Fibroblast of skin of right quadriceps (primary cell): ENCODE measurements at regions not wholly inside any gene's neighbourhood (a gene's known extent, or its start where the extent isn't known, plus 50 kb on each side); places are given as distances from the start of the nearest gene placed in this dataset.

Experiments used
- DNase-seq: peaks from one replicate; pipeline ENCODE4 v3.0.0-alpha.2; 2013

DNA sequence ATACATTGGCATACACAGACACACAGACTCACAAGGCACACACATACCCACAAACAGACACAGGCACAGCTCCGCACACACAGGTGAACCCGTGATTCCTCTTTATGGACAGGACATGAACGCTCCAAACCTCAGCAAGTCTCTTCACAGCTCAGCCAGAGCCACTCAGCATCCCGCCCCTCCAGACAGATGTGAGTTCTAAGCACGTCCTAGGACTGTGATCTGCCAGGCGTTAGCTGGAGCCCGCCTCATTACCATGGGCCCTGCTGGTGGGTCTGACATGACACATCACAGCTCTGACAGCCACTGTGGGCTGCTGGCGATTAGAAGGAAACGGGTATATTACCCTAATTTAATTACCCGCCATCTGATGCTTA, 176.7 kb upstream of the PPP2R2D start:
- no peak for DNase-seq

DNA sequence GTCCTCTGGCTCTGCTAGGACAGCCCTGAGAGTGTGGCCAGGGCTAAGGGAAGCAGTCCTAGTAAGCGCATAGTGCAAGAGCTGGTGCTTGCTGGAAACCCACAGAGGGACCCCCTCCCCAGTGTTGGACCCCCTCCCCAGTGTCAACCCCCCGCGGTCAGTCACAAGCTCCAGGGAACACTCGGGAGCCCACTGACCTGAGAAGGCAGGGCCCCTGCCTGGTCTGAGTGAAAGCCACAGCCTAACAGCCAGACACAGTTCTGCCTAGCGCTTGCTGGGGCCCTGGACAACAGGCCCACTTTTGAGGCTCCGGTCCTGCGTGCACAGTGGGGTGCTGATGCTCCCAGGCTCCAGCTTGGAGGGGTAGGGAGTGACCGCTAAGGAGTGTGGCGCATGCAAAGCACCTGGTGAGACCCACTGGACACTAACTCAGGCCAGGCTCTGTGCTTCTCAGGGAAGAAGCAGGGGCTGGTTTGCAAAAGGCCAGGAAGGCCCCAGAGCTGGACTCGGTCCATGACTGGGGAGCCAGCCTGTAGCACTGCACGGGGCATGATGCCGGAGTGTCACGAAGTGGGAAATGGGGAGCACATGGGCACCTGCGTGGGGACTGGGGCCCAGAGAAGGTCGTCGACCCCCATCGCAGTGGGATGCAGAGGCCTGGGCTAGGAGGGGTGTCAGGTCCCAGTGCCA, 175.8 kb upstream of the PPP2R2D start:
- DNase-seq: no peak

DNA sequence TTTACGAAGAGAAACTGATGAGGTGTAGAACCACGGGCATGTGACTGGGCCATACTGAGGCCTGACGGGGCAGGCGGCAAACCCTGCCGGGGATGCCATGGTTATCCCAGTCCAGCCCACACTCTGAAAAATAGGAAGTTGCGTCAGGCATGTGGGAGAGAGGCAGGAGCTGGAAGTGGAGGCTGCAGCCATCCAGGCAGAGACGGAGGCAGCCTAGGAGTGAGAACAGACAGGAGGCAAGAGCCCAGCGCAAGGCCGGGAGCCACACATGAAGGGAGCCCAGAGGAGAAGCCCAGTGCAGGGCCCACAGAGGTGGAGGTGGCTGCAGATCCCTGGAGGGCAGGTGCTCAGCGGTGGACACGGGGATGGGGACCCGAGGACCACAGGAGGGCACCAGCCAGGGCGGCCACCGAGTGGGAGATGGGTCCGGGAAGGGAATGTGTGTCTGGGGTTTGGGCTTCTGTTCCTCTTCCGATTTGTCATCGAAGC, 175.2 kb upstream of the PPP2R2D start:
- DNase-seq: no peak

DNA sequence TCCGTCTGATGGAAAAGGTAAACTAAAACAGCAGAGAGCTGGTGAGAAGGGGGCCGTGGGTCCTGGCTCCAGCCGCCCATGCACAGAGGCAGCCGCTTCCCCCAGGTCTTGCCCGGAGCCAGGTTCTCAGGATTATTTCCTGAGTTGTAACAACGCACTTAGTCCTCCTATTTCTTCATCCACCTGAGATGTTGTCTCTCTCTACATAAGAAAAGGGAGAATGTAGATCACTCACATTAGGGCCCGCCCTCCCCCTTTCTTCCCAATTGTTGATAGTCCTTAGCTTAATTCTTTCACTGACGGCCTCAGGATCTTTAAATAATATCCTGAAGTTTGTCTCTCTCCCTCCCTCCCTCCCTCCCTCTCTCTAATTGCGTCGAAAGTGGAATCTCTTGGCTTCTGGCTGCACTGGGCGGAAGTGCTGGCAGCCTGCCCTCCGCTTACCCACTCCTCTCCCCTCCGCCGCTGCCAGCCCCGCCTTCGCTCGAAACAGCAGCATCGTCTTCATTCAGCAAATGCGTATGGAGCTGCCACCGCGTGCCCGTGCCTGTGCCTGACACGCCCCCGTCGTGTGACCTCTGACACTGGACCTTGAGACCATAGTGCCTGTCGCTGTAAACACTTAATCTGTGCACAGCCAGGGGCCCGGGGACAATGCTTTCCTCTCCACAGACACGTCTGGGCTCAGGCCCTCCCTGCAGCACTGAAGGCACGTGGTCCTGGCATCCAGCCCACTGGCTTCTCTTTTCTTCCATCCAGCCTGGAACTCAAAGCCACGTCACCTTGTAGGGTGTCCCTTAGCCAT, 174.5 kb upstream of the PPP2R2D start:
- DNase-seq: no peak

DNA sequence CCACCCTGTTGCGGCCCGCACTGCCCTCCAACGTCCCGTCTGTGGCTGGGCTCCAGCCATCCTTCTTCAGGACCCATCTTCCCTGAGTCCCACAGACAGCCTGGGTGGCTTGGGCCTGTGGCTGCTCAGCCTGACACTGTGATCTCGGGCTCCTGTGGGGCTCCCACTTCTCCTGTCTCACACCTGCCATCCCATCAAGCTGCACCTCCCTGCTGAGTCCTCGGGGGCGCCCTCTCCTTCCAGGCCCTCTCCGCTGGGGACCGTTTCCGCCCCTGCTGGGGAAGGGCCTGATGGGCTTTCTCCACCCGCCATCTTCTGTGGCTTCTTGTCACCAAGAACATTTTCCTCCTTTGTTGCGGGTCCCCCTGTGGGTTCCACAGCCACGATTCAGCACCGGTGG, 173.8 kb upstream of the PPP2R2D start:
- no peak for DNase-seq

DNA sequence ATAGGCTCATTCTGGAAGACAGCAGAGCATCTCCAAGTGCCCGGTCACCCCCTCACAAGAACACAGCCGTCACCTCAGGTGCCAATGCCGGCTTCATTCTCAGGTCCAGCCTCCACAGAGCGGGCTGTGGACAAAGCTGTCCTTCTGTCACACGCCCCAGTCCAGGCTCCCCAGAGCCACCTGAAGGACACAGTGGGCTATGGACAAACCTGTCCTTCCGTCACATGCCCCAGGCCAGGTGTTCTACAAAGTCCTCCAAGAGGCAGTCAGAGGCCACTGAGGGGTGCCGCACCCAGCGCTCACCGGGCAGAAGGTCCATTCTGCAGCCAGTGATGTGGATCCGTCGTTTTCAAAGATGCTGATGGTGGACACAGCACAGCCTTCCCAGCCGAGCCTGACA, 173.2 kb upstream of the PPP2R2D start:
- DNase-seq: no peak

DNA sequence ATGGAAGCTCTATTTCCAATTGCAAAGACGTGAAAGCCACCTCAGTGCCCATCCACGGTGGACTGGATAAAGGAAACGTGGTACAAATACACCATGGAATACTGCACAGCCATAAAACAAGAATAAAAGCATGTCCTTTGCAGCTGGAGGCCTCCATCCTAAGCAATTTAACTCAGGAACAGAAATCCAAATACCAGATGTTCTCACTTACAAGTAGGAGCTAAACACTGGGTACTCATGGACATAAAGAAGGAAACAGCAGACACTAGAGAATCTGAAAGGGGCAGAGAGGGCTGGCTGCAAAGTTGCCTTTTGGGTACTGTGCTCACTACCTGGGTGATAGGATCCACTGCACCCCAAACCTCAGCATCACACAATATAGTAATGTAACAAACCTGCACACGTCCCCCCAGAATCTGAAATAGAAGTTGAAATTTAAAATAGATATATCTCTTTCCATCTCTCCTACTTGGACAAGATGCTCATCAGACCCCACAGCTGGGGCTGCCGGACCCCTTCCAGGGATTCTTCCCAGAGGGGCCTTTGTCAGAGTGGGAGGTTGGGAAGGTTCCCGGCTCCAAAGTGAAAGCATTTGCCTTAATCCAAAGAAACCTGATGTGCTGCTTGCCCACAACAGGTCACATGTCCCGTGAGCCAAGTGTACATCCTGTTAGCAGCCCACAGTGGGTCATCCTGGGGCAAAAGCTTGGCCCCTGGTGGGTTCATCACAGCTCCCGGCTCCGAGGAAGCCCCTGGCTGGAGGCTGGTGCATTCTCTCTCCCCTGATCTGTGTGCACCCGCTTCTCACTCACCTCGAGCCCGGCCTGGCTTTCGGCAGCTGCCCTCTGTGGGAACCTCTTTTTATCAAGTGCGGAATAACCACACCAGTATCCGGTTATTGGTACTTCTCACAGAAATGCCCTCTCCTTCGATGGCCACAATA, 172.3 kb upstream of the PPP2R2D start:
- no peak for DNase-seq

DNA sequence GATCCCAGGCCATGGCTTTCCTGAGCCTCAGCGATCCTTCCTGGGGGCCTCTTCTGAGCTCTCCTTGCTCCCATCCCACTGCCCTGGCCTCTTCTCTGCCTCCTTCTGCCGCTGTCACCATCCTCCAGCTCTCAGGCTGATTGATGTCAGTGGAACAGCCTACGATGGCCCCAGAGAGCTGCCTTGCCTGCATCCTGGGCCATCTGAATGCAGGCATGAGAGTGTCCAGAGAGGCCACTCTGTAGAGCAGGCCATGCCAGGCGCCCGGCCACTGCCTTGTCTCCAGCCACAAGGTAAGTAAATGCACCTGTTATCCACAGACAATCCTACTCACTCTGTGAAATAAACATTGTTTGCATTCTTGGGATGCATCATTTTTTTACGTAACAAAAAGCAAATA, 171.4 kb upstream of the PPP2R2D start:
- no peak for DNase-seq

DNA sequence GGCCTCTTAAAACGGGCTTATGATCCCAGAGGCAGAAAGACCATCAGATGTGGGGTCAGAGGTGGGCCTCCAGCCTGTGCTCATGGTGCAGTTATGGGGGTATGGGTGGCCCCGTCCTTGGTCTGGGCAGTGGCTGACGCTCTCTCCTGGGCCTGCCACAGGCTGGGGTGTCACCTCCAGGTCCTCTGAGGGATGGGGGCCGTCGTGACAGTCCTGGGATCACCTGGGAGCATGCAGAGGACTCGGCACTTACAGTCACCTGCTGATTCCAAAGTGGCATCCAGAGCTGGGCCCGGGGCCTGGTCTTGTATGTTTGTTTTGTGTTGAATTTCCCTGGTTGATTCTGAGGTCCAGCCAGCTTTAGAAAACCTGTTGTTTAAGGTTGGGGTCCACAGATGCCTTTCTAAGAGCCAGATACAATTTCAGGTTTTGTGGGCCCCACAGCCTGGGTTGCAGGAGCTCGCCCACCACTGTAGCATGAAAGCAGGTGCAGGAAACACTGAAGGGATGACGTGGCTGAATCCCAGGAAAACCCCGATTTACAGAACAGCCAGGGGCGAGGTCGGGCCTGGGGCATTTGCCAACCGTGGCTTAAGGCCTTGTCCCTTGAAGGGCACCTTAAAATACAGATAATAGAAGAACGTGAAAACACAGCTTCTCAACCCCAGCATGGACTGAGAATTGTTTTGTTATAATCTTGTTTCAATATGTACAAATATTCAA, 170.7 kb upstream of the PPP2R2D start:
- DNase-seq: no peak

DNA sequence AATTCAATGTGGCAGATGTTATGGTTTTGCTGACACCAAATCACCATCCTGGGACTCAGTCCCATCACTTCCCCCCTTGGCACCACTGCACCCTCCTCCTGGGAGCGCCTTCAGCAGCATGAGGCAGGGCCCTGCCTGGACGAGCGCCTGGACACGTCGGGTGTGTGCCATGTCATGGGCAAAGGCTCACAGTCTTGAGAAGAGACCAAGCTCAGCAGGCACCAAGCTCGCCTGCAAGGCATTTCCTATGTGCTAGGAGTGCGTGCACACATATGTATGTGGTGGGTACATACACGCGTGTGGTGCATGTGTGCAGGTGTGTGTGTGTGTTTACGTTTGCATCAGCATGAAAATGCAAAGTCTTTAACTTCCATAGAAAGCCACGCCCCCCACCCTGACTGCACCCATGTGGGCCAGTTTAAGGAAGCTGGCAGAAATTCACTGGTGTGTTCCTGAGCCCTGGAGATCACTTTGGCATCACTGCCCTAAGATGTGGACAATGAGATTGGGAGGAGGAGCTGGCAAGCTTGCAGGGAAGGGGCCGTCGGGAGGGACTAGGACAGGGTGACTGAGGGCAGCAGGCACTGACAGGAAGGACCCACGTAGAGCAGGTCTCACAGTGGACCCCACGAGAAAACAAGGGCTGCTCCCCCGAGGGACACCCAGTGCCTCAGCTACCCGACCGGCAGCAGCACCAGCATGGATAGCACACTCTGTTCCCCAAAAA, 169.9 kb upstream of the PPP2R2D start:
- DNase-seq: no peak

DNA sequence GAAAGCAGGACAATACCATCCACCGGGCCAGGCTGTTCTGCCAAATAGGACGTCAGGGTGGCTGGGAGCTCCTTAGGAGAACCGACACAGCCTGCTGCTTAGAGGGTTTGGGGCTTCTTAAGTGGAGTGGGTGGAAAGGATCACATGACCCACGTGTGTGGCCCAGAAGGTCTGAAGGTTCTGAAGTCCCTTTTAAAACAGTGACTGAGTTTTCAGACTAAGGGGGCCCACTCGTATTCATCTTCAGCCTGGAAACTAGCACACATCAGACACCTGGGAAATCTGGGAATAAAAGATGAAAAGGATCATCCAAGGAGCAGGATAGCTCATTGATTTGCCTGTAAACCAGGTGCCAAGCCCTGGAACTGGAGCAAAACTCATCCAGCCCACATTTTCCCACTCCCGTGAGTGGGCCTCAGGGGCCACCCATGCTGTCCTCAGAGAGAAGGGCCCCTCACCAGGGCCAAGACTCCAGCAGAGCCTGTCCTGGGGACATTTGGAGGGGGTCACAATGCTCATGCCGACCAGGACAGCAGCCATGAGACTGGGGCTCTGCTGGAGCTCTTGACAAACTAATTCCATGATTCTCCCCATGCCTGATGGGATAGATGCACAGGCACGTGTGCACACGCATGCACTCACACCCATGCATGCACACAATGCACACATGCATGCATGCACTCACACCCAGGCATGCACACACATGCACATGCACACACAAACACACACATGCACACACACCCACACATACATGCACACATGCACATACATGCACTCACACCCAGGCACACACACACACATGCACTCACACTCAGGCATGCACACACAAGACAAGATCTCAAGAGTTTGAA, 168.8 kb upstream of the PPP2R2D start:
- DNase-seq: no peak

DNA sequence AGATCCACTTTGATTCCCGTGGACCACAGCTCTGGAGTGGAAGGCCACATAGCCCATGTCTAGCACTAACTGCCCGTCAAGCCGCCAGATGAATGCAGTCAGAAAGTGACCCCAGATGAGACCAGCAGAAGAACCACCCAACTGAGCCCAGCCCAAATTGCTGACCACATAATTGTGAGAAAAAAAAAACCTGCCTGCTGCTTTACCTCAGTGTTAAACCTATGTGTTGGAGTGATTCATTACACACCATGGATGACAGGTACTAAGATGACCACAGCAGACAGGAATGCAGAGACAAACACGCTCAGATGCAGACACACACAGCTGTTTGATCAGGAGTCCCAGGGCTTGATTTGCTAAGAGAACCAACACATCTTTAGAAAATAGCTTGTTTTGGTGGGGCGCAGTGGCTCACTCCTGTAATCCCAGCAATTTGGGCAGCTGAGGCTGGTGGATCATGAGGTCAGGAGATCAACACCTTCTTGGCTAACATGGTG, 168.1 kb upstream of the PPP2R2D start:
- DNase-seq: no peak

DNA sequence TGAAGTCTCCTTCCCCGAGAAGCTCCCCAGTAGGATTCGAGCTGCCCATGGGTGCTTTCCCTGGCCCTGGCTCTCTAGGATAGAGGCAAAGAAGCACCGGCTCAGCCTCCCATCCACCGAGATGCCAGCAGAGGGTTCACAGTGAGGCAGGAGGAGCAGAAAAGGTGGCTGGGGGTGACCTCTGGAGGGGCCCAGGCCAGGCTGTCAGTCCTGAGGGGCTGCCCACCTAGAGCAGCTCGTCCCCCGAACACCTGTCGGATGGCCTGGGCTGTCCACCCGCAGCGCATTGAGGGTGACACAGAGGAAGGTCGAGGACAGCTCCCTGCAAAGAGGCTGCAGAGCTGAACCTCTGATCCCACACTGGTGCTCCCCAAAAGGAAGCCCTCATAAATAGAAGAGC, 167.2 kb upstream of the PPP2R2D start:
- DNase-seq: no peak

DNA sequence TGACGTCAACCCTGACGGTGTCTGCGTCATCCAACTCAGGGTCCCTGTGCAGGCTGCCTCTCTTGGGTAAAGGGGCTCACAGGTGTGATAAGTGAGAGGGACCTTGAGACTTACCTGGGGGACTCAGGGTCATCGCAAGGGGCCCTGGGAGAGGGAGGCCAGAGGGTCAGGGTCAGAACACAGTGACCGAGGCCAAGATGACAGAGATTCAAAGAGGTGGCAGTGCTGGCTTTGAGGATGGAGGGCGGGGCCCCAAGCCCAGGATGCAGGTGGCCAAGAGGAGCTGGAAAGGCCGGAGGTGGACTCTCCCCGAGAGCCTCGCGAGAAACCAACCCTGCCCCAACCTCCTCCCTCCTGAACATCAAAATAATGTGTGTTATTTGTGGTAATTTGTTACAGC, 165.2 kb upstream of the PPP2R2D start:
- no peak for DNase-seq

DNA sequence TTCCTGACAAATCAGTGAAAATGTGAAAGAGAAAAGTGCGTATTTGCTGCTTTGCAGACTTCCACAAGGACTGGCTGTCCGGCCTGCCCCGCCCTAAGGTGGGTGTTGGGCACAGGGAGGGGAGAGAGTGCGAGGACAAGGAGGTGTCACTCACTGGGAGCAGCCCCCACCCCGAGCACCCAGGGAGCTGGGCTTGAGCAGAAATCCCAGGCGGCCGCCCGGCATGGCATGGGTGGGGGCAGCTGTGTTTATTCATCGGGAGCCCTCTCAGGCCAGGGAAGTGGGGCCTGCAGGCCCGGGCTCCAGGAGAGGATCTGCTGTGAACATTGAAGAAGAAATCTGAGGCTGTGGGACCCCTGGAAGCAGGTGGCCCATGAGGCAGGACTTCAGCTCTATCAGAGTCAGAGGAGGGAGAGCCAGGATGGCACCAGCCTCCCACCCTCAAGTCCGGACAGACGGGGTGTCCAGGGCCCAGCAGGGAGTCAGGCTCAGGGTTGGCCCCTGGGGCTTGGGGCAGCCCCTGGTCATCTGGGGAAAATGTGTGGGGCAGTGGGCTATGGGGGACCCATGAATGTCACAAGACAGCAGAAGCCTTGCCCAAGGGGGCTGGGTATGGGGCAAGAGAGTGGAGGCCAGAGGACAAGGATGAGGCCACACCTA, 164.4 kb upstream of the PPP2R2D start:
- DNase-seq: no peak

DNA sequence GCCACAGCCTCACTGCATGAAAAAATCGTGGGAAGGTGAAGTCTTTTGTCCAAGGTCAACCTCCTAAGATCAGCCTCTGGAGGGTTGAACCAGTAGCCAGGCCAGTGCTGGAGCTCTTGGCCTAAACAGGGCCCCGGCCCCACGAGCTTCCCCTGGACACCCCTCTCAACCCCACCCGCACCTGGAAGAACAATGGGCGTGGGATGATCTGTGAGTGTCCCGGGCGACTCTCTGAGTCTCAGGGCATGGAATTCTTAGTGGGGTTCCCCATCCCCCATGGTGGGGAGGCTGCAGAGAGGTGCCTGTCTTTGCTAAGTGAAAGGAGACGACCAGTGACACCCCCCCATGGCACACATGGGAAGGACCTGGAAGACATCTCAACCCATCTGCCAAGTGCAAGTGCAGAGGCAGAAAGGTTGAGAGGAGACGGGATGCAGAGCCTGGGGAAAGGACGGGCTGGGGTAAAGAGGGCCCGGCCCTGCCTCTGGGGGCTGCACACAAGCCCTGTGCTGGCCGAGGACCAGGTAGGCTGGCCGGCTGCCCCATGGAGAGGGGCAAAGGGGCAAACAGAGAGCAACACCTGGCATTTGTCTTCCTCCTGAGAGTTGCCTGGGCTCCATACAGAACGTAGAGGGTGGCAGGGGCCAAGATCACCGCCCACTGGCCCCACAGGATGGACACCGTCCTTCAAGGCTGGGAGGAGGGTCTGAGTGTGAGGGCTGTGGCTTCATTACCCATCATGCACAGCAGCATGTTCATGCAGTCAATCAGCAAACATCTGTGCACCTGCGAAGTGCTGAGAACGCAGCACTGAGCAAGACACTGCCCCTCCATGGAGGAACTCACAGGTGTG, 163.0 kb upstream of the PPP2R2D start:
- DNase-seq: no peak

DNA sequence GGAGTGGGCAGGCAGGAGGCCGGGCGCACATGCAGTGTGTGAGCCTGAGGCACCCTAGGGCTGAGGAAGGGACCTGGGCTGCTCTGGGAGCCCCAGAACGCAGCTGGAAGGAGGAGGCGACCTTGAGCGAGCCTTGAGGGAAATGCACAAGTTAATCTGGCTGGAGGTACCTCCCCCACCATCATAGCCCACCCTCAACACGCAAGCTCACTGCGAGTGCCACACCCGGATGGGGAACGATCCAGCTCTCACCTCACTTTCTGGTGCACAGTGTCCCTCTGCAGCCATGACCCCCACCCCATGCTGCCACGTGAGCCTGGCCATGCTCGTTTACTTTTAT, 162.4 kb upstream of the PPP2R2D start:
- no peak for DNase-seq

DNA sequence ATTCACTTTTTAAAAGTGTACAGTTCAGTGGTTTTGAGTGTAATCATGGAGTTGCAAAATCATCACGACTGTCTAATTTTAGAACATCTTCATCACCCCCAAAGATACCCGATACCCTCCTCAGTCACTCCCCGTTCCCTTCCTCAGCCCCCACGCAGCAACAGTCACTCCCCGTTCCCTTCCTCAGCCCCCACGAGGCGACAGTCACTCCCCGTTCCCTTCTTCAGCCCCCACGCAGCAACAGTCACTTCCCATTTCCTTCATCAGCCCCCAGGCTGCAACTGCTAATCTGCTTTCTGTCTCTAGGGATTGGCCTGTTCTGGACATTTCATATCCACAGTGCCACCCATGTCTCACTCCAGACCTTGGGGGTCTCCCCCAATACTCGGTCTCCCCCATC, 161.6 kb upstream of the PPP2R2D start:
- no peak for DNase-seq

DNA sequence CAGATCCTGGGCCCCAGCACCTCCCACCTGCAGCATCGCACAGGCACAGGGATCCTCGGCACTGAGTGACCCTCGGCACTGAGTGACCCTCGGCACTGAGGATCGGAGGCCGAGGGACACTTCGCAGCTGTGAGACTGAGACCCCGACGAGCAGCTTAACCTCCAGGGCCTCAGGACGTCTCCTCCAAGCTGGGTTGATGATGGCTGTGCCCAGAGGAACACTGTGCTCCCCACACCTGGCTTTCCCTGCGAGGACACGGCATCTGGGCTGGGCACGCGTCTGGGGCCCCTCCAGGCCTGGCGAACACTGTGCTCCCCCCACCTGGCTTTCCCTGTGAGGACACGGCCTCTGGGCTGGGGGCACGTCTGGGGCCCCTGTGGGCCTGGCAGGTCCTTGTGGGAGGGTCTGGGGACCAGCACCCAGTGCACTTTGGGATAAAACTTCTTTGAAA, 158.3 kb upstream of the PPP2R2D start:
- DNase-seq: no peak
